Esophagus muscularis mucosa (tissue), 4 donors: ENCODE measurements at regions not wholly inside any gene's neighbourhood (a gene's known extent, or its start where the extent isn't known, plus 50 kb on each side); places are given as distances from the start of the nearest gene placed in this dataset.

Experiments used
- DNase-seq: peaks from one replicate; pipeline ENCODE4 v3.0.0-alpha.2; 2017; ENCODE audit errors: extremely low spot score
- H3K27ac ChIP-seq, 4 donors: fragments of 200-600 bp; sonication (generic); replicated peaks in 1 of 4; 1 replicate in 3 of 4; 2 replicates in 1 of 4; pipeline ENCODE4 v1.5.1; 2016 to 2019; ENCODE audit warnings: mild to moderate bottlenecking in 1 of 4
- H3K27me3 ChIP-seq, 4 donors: fragments of 200-600 bp; sonication (generic); one replicate each; pipeline versions ENCODE4 v1.5.1 to v1.6.0; 2016 to 2019
- H3K36me3 ChIP-seq, 4 donors: fragments of 200-600 bp; sonication (generic); one replicate each; pipeline ENCODE4 v1.5.1; 2016 to 2019
- H3K4me1 ChIP-seq, 4 donors: fragments of 200-600 bp; sonication (generic); one replicate each; pipeline ENCODE4 v1.5.1; 2016 to 2019
- H3K4me3 ChIP-seq, 4 donors: fragments of 200-600 bp; sonication (generic); 1 replicate in 2 of 4; 2 replicates in 2 of 4; pipeline ENCODE4 v1.5.1; 2016 to 2019; ENCODE audit warnings: mild to moderate bottlenecking in 4 of 4, moderate library complexity in 1 of 4
- H3K9me3 ChIP-seq, 4 donors: fragments of 200-600 bp; sonication (generic); 1 replicate in 3 of 4; 2 replicates in 1 of 4; pipeline ENCODE4 v1.5.1; 2016 to 2019
- EP300 ChIP-seq: sonication (generic); formaldehyde crosslinking; IDR thresholded peaks from one replicate; pipeline ENCODE4 v1.6.1; 2017; ENCODE audit warnings: antibody characterized with exemption
- POLR2A ChIP-seq: fragments of 450-650 bp; IDR thresholded peaks from one replicate; pipeline ENCODE4 v1.6.1; 2017; ENCODE audit warnings: antibody characterized with exemption, moderate library complexity, mild to moderate bottlenecking, low read depth
- POLR2AphosphoS5 ChIP-seq, 2 donors: sonication (generic); formaldehyde crosslinking; IDR thresholded peaks; one replicate each; pipeline ENCODE4 v1.6.1; 2017; ENCODE audit warnings: antibody characterized with exemption in 2 of 2
- WGBS: methylation state at CpG from one replicate; pipeline ENCODE4 v1.1.5; 2018; 5-methylcytosine and 5-hydroxymethylcytosine counted together
- intact Hi-C: fragments of 100-400 bp; cut with DNase I; formaldehyde crosslinking; loops from one replicate; pipeline ENCODE4 v1.15.1; 2023
- TF ChIP-seq, protein P1 (sequence below), 3 experiments: fragments of 200-600 bp in 2 of 3; fragments of 450-650 bp in 1 of 3; sonication (generic) in 2 of 3; IDR thresholded peaks; one replicate each; pipeline ENCODE4 v1.5.1; 2017 to 2019; ENCODE audit warnings: antibody characterized with exemption in 3 of 3, mild to moderate bottlenecking in 2 of 3, moderate library complexity in 1 of 3

DNA sequence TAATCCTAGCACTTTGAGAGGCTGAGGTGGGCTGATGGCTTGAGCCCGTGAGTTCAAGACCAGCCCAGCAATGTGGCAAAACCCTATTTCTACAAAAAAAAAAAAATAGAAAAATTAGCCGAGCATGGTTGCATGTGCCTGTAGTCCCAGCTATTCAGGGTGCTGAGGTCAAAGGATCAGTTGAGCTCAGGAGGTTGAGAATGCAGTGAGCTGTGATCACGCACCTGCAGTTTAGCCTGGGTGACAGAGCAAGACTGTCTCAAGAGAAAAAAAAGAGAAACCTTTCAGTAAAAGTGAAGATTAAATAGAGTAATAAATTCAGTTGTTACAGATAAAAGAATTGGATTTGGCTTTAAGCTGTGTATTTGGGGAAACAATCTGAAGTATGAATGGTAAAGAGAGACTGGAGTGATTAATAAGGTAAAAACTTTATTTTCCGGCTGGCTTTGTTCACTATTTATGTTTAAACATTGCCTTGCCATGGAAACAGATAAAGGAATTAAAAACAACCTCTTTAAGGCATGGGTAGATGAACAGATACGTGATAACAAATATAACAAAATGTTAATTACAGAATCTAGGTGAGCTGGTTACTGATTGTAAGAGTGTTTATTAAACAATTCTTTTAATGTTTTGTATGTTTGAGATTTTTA, 56.0 kb upstream of the PCAT7 start:
- no peaks in the 10 kb centered on the region for H3K4me1 ChIP-seq
- no peaks in the 10 kb centered on the region for H3K9me3 ChIP-seq
- no peak for DNase-seq
- no peak overlapping the region for H3K27ac ChIP-seq
- intact Hi-C loops = no loop called here
- no peak overlapping the region for H3K4me3 ChIP-seq
- H3K27me3 ChIP-seq = no peaks in the 10 kb centered on the region
- TF ChIP-seq, protein P1, sequence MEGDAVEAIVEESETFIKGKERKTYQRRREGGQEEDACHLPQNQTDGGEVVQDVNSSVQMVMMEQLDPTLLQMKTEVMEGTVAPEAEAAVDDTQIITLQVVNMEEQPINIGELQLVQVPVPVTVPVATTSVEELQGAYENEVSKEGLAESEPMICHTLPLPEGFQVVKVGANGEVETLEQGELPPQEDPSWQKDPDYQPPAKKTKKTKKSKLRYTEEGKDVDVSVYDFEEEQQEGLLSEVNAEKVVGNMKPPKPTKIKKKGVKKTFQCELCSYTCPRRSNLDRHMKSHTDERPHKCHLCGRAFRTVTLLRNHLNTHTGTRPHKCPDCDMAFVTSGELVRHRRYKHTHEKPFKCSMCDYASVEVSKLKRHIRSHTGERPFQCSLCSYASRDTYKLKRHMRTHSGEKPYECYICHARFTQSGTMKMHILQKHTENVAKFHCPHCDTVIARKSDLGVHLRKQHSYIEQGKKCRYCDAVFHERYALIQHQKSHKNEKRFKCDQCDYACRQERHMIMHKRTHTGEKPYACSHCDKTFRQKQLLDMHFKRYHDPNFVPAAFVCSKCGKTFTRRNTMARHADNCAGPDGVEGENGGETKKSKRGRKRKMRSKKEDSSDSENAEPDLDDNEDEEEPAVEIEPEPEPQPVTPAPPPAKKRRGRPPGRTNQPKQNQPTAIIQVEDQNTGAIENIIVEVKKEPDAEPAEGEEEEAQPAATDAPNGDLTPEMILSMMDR (IDR thresholded peaks at IDR 0.05) = no peak
- TF ChIP-seq POLR2AphosphoS5 (IDR thresholded peaks at IDR 0.05) (no peak), EP300 (no peak), POLR2A (no peak)
- H3K36me3 ChIP-seq = no peaks in the 10 kb centered on the region
- 78% methylated on average over 5 of the region's 5 CpGs for WGBS

GRCh38 chr9:94504358-94504757, 50.5 kb upstream of the PCAT7 start:
- Histone ChIP-seq H3K27me3 (no peaks in the 10 kb centered on the region), H3K36me3 (no peaks in the 10 kb centered on the region), H3K27ac (no peak overlapping the region), H3K4me1 (no peaks in the 10 kb centered on the region), H3K9me3 (no peaks in the 10 kb centered on the region), H3K4me3 (no peak overlapping the region)
- intact Hi-C loops = no loop called here
- no peak for DNase-seq
- 65% methylated on average over 3 of the region's 3 CpGs for WGBS
- TF ChIP-seq POLR2A (no peak), POLR2AphosphoS5 (IDR thresholded peaks at IDR 0.05) (no peak)
- TF ChIP-seq, protein P1 (IDR thresholded peaks at IDR 0.05) = no peak
